GM18519 (cell line): ENCODE measurements at regions not wholly inside any gene's neighbourhood (a gene's known extent, or its start where the extent isn't known, plus 50 kb on each side); places are given as distances from the start of the nearest gene placed in this dataset.

Experiments used
- ATAC-seq: cut with Tn5 transposase; IDR thresholded peaks from one replicate; pipeline ENCODE4 v1.9.1; 2021; ENCODE audit warnings: mild to moderate bottlenecking, moderate library complexity; ENCODE audit not compliant: unreplicated experiment, low FRiP score

DNA sequence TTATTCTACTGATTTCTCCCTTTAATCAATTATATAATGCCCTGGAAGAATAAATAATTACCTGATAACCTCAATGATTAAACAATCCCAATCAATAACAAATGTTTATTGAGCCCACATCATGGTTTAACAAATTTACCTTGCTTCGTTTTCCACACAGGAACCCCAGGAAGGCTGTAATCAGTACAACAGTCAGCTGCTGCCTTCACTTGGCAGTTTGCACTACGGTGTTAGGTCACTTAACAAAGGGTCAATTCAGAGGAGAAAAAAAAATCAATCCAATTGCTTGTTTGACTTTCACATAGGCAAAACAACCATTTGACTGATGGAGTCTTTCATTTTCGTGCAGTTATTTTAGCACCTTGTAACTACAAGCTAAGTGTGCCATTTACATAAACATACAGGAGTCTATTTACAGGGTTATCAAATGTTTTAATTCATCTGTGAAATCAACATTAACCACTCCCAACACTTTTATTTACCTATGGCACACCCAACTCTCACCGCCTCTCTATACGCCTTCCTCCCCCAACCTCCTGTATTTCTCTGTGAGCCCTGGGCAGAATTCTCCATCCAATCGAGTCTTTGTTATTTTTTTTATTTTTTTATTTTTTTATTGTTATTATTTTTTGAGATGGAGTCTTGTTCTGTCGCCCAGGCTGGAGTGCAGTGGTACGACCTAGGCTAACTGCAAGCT, 140.4 kb upstream of the TAB2 start:
- no peak for ATAC-seq

GRCh38 chr6:149179431-149179830, 138.1 kb upstream of the TAB2 start:
- ATAC-seq: no peak

DNA sequence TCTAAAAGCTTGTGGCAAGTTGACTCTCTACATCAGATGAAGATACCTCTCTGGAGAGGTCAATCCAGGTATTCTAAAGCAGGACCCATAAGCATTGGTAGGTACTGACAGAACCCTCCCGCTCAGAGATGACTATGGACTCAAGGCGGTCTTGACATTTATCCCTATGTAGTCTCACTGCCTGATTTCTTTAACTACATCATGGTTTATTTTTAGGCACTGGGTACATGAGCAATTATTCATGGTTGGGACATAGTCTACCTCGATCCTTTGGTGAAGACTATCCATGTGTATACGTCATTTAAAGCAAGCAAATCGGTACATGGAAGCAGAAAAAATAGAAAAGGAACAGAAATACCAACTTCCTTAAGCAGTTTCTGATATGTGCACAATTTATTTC, 136.2 kb upstream of the TAB2 start:
- no peak for ATAC-seq

DNA sequence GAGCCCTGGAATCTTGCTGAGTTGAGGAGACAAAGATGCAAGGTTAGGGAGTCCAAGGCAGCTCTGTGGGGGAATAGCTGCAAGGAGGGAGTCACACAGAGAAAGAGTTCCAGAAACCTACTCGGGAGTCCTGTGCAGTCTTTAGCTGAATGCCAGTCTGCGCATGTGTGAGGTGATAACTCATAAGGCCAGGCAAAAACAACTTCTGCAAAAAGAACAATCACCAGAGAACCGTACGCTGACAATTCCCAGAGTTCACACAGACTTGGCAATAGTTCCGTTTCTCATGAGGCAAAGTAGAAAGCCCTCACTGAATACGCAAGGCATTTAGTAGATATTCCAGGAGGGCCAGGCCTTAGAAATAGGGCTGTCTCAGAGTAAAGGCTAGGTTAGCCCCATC, 135.2 kb upstream of the TAB2 start:
- no peak for ATAC-seq

- ATAC-seq: no peak
These were observed 133.0 kb upstream of the TAB2 start for GRCh38 chr6:149184523-149184922.

- ATAC-seq: no peak
These were observed 131.6 kb upstream of the TAB2 start for GRCh38 chr6:149185799-149186357.

DNA sequence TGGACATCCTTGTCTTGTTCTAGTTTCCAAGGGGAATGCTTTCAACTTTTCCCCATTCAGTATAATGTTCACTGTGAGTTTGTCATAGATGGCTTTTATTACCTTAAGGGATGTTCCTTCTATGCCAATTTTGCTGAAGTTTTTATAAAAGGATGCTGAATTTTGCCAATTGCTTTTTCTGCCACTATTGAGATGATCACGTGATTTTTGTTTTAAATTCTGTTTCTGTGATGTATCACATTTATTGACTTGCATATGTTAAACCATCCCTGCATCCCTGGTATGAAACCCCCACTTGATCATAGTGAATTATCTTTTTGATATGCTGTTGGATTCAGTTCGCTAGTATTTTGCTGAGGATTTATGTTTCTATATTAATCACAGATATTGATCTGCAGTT, 130.6 kb upstream of the TAB2 start:
- ATAC-seq: no peak

- ATAC-seq: no peak
These were observed 127.2 kb upstream of the TAB2 start for GRCh38 chr6:149190224-149190831.

DNA sequence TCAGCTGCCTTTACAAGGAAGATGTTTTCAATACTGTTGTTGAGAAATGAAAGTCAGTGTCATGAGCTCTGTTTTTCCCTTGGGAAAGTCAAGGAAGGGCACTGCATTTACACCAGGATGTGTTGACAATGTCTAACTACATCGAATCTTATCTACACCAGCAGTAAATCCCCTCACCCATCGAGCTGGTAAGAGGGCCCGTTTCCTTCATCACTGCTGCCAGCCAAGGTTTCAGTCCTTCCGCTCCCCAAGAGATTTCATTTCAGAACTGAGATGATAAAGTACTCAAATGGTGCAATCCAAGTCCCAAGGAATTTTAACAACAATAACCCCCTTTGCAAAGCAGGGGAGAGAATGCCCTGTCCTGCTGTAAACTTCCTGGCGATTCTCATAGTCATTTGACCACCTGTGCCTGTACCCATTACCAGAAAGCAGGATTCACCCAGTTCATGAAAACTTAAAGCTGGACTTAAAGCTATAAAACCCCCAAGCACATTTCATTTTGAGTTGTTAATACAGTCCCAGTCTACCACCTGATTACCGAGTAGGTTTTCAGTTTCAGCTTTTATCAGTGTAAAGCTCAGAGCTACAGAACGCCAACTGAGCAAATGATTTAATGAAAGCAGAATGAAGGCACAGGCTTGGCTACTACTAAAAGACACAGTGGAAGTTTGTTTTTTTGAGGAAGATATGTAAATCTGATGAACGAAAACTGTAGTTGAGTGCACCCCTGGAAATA, 122.5 kb upstream of the TAB2 start:
- ATAC-seq: no peak

DNA sequence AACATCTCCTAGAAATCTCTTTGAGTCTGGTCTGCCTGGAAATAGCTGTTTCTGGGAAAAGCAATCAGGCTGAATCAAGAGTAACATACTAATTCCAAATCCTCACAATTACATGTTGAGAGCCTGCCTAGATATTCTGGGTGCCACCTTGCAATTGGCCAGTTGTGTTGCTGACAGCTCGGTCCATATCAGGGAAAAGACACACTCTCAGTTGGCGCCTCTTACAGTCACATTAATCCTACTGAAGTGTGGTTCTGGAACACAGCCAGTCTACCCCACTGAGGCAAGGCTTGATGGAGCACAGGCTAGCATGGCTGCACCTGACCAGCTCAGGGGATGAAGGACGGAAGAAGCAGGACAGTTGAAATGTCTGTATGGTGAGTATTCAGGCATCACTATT, 121.4 kb upstream of the TAB2 start:
- ATAC-seq: no peak

GRCh38 chr6:149197482-149197881, 120.0 kb upstream of the TAB2 start:
- ATAC-seq: no peak

GRCh38 chr6:149198265-149198664, 119.2 kb upstream of the TAB2 start:
- ATAC-seq: no peak

DNA sequence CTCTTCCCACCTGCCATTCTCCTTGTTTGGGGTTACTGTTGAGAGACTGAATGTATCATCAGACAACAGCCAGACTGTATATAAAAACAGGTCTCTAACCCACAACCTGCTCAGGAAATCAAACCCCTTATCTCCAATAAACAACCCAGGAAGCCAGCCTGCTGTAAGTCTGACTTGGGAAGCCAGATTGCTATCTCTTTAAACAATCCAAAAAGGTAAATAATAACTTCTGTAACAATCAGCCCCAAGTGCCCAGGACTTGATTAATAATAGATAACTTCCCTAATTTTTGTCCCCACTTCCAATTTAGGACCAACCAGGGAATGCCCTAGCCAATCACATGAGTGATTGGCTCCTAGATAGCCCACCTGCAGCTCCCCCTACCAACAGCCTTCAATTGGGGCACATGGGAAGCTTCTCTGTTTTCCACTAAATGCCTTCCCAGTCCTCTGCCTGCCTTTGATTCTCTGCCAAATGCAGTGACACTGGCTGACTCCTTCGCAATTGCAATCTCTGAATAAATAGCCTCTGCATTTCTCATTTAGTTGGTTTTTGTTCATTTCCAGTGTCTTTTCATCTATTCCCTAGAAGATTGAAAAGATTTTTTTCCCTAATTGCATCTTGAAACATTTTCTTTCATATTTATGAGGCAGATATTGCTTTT, 117.1 kb upstream of the TAB2 start:
- no peak for ATAC-seq

GRCh38 chr6:149201068-149201655, 116.3 kb upstream of the TAB2 start:
- ATAC-seq: no peak

DNA sequence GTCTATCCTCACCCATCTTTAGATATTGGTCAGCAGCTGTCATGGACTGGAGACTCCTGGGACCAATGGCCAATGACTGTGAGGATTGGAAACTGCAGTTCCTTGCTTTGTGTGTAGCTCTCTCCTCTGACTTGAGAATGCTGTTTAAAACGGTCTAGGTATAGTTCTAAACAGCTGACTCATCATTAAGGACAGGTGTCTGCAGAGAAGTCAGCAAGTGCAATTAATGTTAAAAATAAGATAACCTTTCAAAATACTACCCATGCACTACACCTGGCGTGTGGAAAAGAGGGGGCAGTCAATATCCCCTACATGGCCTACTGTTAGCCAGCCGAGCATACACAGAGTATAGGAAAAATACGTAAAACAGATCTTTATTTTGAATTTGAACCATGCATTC, 115.4 kb upstream of the TAB2 start:
- ATAC-seq: no peak

GRCh38 chr6:149202952-149203351, 114.6 kb upstream of the TAB2 start:
- ATAC-seq: no peak

- no peak for ATAC-seq
These were observed 114.0 kb upstream of the TAB2 start for GRCh38 chr6:149203509-149203908.

DNA sequence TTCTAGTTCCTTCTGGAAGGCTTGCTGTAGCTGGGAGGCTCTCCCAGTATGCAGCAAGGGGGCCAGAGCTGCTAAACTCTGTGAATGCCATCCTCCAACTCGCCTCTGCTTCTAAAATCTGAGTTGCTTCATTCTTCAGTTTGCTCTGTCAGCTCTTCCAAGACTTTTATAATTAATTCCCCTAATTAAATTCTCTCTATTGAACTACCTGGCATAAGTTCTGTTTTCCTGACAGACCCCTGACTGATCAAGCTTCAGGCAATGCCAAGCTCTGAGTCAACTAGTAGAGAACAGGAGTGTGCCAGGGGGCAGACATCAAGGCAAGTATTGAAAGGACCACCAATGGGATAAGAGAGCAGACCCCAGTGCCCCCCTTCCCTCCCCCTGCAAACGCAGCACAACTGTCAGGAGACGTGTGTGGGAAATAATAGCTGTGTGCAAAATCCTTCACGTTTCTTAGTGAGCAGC, 109.3 kb upstream of the TAB2 start:
- no peak for ATAC-seq

DNA sequence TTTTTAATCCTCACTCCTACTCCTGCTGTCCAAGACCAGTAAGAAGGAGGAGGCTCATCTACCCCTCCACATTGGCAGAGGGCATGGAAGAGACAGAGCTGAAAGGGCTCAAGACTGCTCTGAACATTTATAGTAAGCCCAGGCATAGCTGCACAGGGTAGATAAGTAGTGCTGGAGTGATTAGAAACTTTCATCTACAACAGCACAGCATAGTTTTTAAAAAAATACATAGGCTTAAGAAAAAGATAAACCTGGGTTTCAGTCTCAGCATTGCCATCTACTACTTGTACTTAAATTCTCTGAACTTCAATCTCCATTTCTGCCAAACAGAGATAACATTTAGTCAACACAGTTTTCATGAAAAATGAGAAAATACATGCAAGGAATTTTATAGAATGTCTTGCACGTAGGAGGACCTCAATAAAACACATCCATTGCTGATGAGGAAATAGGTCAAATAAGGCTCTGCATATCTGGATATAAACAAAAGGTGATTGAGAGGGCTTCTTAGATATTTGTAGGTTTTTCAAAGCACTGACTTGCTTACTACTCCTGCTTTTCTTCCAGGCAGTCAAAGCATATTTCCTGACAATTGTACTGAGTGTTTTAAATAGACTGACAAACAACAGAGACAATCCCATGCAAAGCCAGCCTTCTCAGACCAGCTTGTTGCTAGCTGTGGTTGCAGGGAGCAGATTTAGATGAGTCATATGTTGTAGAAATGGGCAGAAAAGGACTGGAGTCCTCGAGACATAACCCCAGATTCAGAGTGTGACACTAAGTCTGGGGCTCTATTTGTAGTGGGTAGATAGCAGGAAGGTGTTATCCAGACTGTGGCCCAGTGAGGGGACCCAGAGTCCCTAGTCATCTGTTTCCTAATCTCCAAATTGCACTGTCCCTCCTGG, 107.4 kb upstream of the TAB2 start:
- no peak for ATAC-seq
